GM12878 (cell line): ENCODE measurements at regions not wholly inside any gene's neighbourhood (a gene's known extent, or its start where the extent isn't known, plus 50 kb on each side); places are given as distances from the start of the nearest gene placed in this dataset.

Experiments
- BCL11A ChIP-seq: IDR thresholded peaks from 2 replicates; pipeline ENCODE4 v1.6.1; 2011; ENCODE audit warnings: low read depth, low read length
- CTCF ChIP-seq, 3 experiments: IDR thresholded peaks in 2 of 3; conservative IDR thresholded peaks in 1 of 3; 2 replicates each; pipeline ENCODE4 v1.5.1; 2011; ENCODE audit warnings: low read depth in 3 of 3, low read length in 3 of 3, mild to moderate bottlenecking in 3 of 3, control low read depth in 2 of 3, moderate library complexity in 2 of 3, inconsistent platforms in 1 of 3, mixed read lengths in 1 of 3; ENCODE audit not compliant: control insufficient read depth in 2 of 3, insufficient read depth in 1 of 3; ENCODE audit errors: extremely low read depth in 1 of 3
- DPF2 ChIP-seq: fragments of 450-650 bp; IDR thresholded peaks from 2 replicates; pipeline ENCODE4 v1.6.1; 2017; ENCODE audit warnings: mild to moderate bottlenecking
- E2F4 ChIP-seq: IDR thresholded peaks from 2 replicates; pipeline ENCODE4 v1.6.1; 2012; ENCODE audit warnings: low read depth, low read length, improper control_type of control experiment
- EED ChIP-seq: sonication (generic); IDR thresholded peaks from 2 replicates; pipeline ENCODE4 v1.6.1; 2016; ENCODE audit warnings: antibody characterized with exemption, low read depth
- GATAD2B ChIP-seq: fragments of 450-650 bp; conservative IDR thresholded peaks from 2 replicates; pipeline ENCODE4 v1.6.1; 2017; ENCODE audit warnings: low read depth, mild to moderate bottlenecking, moderate library complexity
- LARP7 ChIP-seq: fragments of 450-650 bp; IDR thresholded peaks from 2 replicates; pipeline ENCODE4 v1.6.1; 2017; ENCODE audit warnings: mild to moderate bottlenecking
- MEF2B ChIP-seq: fragments of 450-650 bp; IDR thresholded peaks from 2 replicates; pipeline ENCODE4 v1.6.1; 2018; ENCODE audit warnings: mild to moderate bottlenecking, moderate library complexity; ENCODE audit not compliant: partially characterized antibody, poor library complexity, severe bottlenecking
- MXI1 ChIP-seq: fragments of 150-350 bp; IDR thresholded peaks from 2 replicates; pipeline ENCODE4 v1.6.1; 2011; ENCODE audit warnings: low read depth, mild to moderate bottlenecking, inconsistent platforms, low read length, improper control_type of control experiment
- NFXL1 ChIP-seq: fragments of 450-650 bp; IDR thresholded peaks from 2 replicates; pipeline ENCODE4 v1.6.1; 2017; ENCODE audit warnings: antibody characterized with exemption, mild to moderate bottlenecking, borderline replicate concordance
- PAX8 ChIP-seq: fragments of 450-650 bp; IDR thresholded peaks from 2 replicates; pipeline ENCODE4 v1.6.1; 2017; ENCODE audit warnings: mild to moderate bottlenecking, moderate library complexity
- RAD21 ChIP-seq: IDR thresholded peaks from 2 replicates; pipeline ENCODE4 v1.6.1; 2011; ENCODE audit warnings: mild to moderate bottlenecking, low read depth, low read length, moderate library complexity; ENCODE audit not compliant: insufficient read depth
- SP1 ChIP-seq: IDR thresholded peaks from one replicate; pipeline ENCODE4 v1.6.1; 2011; ENCODE audit warnings: low read depth, low read length
- SPI1 ChIP-seq: IDR thresholded peaks from 2 replicates; pipeline ENCODE4 v1.6.1; 2011; ENCODE audit warnings: low read depth, mild to moderate bottlenecking, low read length, moderate library complexity, borderline replicate concordance; ENCODE audit not compliant: insufficient read depth
- TCF7 ChIP-seq: IDR thresholded peaks from 2 replicates; pipeline ENCODE4 v1.6.1; 2014; ENCODE audit warnings: antibody characterized with exemption, borderline replicate concordance
- ZBTB11 ChIP-seq: fragments of 450-650 bp; formaldehyde crosslinking; IDR thresholded peaks from 2 replicates; pipeline ENCODE4 v1.5.0; 2022; ENCODE audit warnings: mild to moderate bottlenecking, missing genetic modification characterization
- ZNF384 ChIP-seq: IDR thresholded peaks from 2 replicates; pipeline ENCODE4 v1.6.1; 2012; ENCODE audit warnings: low read depth, mild to moderate bottlenecking, low read length, improper control_type of control experiment, borderline replicate concordance
- TF ChIP-seq, protein P1 (sequence below): fragments of 450-650 bp; IDR thresholded peaks from 2 replicates; pipeline ENCODE4 v1.6.1; 2017; ENCODE audit warnings: mild to moderate bottlenecking, moderate library complexity

- no peak for TF ChIP-seq NFXL1
- TF ChIP-seq E2F4: no peak
- TF ChIP-seq SPI1: peak; percentile 49; the same call in 1 of the 2 replicates
- TF ChIP-seq SP1: no peak
- TF ChIP-seq DPF2: no peak
- no peak for TF ChIP-seq ZNF384
- no peak for TF ChIP-seq MXI1
- 0 out of 2 replicates have a peak, but pooled peaks have one; percentile 37 for TF ChIP-seq EED
- TF ChIP-seq PAX8: no peak
- peak; percentile 35 for TF ChIP-seq MEF2B
- no peak for TF ChIP-seq BCL11A
- TF ChIP-seq ZBTB11 (CRISPR knock-in tag): no peak
- TF ChIP-seq, protein P1, sequence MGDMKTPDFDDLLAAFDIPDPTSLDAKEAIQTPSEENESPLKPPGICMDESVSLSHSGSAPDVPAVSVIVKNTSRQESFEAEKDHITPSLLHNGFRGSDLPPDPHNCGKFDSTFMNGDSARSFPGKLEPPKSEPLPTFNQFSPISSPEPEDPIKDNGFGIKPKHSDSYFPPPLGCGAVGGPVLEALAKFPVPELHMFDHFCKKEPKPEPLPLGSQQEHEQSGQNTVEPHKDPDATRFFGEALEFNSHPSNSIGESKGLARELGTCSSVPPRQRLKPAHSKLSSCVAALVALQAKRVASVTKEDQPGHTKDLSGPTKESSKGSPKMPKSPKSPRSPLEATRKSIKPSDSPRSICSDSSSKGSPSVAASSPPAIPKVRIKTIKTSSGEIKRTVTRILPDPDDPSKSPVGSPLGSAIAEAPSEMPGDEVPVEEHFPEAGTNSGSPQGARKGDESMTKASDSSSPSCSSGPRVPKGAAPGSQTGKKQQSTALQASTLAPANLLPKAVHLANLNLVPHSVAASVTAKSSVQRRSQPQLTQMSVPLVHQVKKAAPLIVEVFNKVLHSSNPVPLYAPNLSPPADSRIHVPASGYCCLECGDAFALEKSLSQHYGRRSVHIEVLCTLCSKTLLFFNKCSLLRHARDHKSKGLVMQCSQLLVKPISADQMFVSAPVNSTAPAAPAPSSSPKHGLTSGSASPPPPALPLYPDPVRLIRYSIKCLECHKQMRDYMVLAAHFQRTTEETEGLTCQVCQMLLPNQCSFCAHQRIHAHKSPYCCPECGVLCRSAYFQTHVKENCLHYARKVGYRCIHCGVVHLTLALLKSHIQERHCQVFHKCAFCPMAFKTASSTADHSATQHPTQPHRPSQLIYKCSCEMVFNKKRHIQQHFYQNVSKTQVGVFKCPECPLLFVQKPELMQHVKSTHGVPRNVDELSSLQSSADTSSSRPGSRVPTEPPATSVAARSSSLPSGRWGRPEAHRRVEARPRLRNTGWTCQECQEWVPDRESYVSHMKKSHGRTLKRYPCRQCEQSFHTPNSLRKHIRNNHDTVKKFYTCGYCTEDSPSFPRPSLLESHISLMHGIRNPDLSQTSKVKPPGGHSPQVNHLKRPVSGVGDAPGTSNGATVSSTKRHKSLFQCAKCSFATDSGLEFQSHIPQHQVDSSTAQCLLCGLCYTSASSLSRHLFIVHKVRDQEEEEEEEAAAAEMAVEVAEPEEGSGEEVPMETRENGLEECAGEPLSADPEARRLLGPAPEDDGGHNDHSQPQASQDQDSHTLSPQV: no peak
- 0 out of 2 replicates have a peak, but pooled peaks have one; percentile 17 for TF ChIP-seq RAD21
- no peak for TF ChIP-seq GATAD2B
- TF ChIP-seq TCF7: no peak
- TF ChIP-seq LARP7: no peak
- TF ChIP-seq CTCF (IDR thresholded peaks at IDR 0.05 in 2 of 3, conservative IDR thresholded peaks at IDR 0.05 in 1 of 3; ENCODE audit: control insufficient read depth in 2 of 3, extremely low read depth in 1 of 3, insufficient read depth in 1 of 3, low read depth in 3 of 3, low read length in 3 of 3): no peak
Measured at GRCh38 chr13:77415253-77416071, 88.6 kb upstream of the MYCBP2 start (continued).
